Islet of Langerhans (tissue), 1 donor: ENCODE measurements at regions not wholly inside any gene's neighbourhood (a gene's known extent, or its start where the extent isn't known, plus 50 kb on each side); places are given as distances from the start of the nearest gene placed in this dataset.

Experiments used
- FAIRE-seq: peaks from one replicate; lab custom pipeline; 2011; peaks lifted over from hg19 to GRCh38; lab: Jason Lieb, UNC

GRCh38 chr3:44021651-44022594 lies 219.8 kb upstream of the TOPAZ1 start:
- no peak for FAIRE-seq

GRCh38 chr3:44023961-44024593 lies 217.6 kb upstream of the TOPAZ1 start:
- FAIRE-seq: no peak

GRCh38 chr3:44026220-44026865 lies 215.3 kb upstream of the TOPAZ1 start:
- no peak for FAIRE-seq

GRCh38 chr3:44029100-44029499 lies 212.6 kb upstream of the TOPAZ1 start:
- no peak for FAIRE-seq

GRCh38 chr3:44030285-44030684 lies 211.4 kb upstream of the TOPAZ1 start:
- no peak for FAIRE-seq

- FAIRE-seq: no peak
These were observed 210.9 kb upstream of the TOPAZ1 start for GRCh38 chr3:44030687-44031305.

GRCh38 chr3:44031387-44032380 lies 210.0 kb upstream of the TOPAZ1 start:
- no peak for FAIRE-seq

- no peak for FAIRE-seq
These were observed 209.2 kb upstream of the TOPAZ1 start for GRCh38 chr3:44032487-44032886.

GRCh38 chr3:44033123-44033522 lies 208.6 kb upstream of the TOPAZ1 start:
- FAIRE-seq: no peak

GRCh38 chr3:44036850-44037249 lies 204.8 kb upstream of the TOPAZ1 start:
- FAIRE-seq: no peak

GRCh38 chr3:44039006-44039405 lies 202.7 kb upstream of the TOPAZ1 start:
- no peak for FAIRE-seq

- no peak for FAIRE-seq
These were observed 200.0 kb upstream of the TOPAZ1 start for GRCh38 chr3:44041726-44042125.

- no peak for FAIRE-seq
These were observed 198.9 kb upstream of the TOPAZ1 start for GRCh38 chr3:44042772-44043171.

GRCh38 chr3:44045476-44046275 lies 196.0 kb upstream of the TOPAZ1 start:
- FAIRE-seq: no peak

GRCh38 chr3:44047796-44048195 lies 193.9 kb upstream of the TOPAZ1 start:
- FAIRE-seq: no peak

GRCh38 chr3:44048196-44048924 lies 193.3 kb upstream of the TOPAZ1 start:
- no peak for FAIRE-seq

- no peak for FAIRE-seq
These were observed 192.7 kb upstream of the TOPAZ1 start for GRCh38 chr3:44048949-44049348.

- FAIRE-seq: no peak
These were observed 191.6 kb upstream of the TOPAZ1 start for GRCh38 chr3:44050101-44050500.

GRCh38 chr3:44050867-44051266 lies 190.8 kb upstream of the TOPAZ1 start:
- FAIRE-seq: no peak

GRCh38 chr3:44055951-44056350 lies 185.7 kb upstream of the TOPAZ1 start:
- no peak for FAIRE-seq
